Kidney (tissue), 13 donors: ENCODE measurements at regions not wholly inside any gene's neighbourhood (a gene's known extent, or its start where the extent isn't known, plus 50 kb on each side); places are given as distances from the start of the nearest gene placed in this dataset.

Experiments
- DNase-seq, 5 donors: peaks; one replicate each; pipeline ENCODE4 v3.0.0-alpha.2; 2013 to 2020
- FAIRE-seq: peaks from 2 replicates; lab custom pipeline; 2012; peaks lifted over from hg19 to GRCh38; lab: Jason Lieb, UNC
- H3K27ac ChIP-seq, 2 donors: one replicate each; pipeline ENCODE4 v1.7.0; 2013; ENCODE audit warnings: low read depth in 2 of 2, low read length in 2 of 2, inconsistent platforms in 1 of 2
- H3K27me3 ChIP-seq: one replicate; pipeline ENCODE4 v1.7.1; 2013; ENCODE audit warnings: low read length, inconsistent platforms; ENCODE audit not compliant: control insufficient read depth, insufficient read depth
- H3K36me3 ChIP-seq, 3 donors: one replicate each; pipeline versions ENCODE4 v1.7.0 to v1.7.1; 2013; ENCODE audit warnings: low read length in 3 of 3, control low read depth in 1 of 3, inconsistent platforms in 1 of 3; ENCODE audit not compliant: insufficient read depth in 3 of 3, control insufficient read depth in 2 of 3
- H3K4me1 ChIP-seq, 3 donors: one replicate each; pipeline versions ENCODE4 v1.7.0 to v1.7.1; 2013; ENCODE audit warnings: low read length in 3 of 3, inconsistent platforms in 1 of 3, low read depth in 1 of 3; ENCODE audit not compliant: control insufficient read depth in 2 of 3, insufficient read depth in 2 of 3
- H3K4me3 ChIP-seq, 3 donors: one replicate each; pipeline versions ENCODE4 v1.7.0 to v1.8.1; 2013; ENCODE audit warnings: low read length in 3 of 3, control low read depth in 1 of 3, inconsistent platforms in 1 of 3
- H3K9ac ChIP-seq, 3 donors: one replicate each; pipeline versions ENCODE4 v1.7.0 to v1.7.1; 2013; ENCODE audit warnings: low read length in 3 of 3, control low read depth in 1 of 3, inconsistent platforms in 1 of 3
- H3K9me3 ChIP-seq, 3 donors: one replicate each; pipeline versions ENCODE4 v1.7.0 to v1.7.1; 2013; ENCODE audit warnings: low read length in 3 of 3, control low read depth in 1 of 3, inconsistent platforms in 1 of 3; ENCODE audit not compliant: control insufficient read depth in 2 of 3, insufficient read depth in 1 of 3
- intact Hi-C: fragments of 100-400 bp; cut with DNase I; formaldehyde crosslinking; loops from one replicate; pipeline ENCODE4 v1.11.1; 2022
- TF ChIP-seq, protein P1 (sequence below): IDR thresholded peaks from 3 replicates; pipeline ENCODE4 v1.5.1; 2012; ENCODE audit warnings: mild to moderate bottlenecking, moderate library complexity, borderline replicate concordance; ENCODE audit not compliant: insufficient read depth; ENCODE audit errors: extremely low read depth
- donor health status: control.
- donor health status: control.
- donor health status: control.
- donor health status: control.
- donor health status: control.
- donor health status: DM: yes; HTN: yes; CAD: no.
- donor health status: Normal renal cell carcinoma (clear cell type).

DNA sequence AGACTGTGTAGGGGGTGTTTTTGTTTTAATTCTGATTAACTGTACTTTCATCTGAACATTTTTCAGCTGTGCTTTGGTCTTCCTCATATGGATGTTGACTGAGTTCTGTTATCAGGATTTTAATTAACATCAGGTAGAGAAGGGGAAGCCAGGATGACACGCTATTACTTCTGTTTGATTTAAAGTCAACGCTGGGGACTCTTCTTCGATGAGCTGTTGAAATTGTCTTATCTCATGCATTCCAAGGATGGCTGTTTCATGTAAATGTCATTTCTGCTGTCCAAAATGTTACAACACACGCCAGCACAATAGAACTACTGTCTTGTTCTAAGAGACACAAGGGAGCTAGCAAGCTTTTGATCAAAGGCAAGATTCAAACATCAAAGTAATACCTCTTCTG is 263.3 kb upstream of the CDH5 start:
- Histone ChIP-seq H3K9ac (no peak overlapping the region), H3K9me3 (peaks cover 0 to 4% (median 0%) of the 10 kb centered on the region in 3 donors), H3K4me3 (no peak overlapping the region), H3K27me3 (no peaks in the 10 kb centered on the region), H3K27ac (no peak overlapping the region), H3K36me3 (no peaks in the 10 kb centered on the region), H3K4me1 (no peaks in the 10 kb centered on the region)
- intact Hi-C loops, result no loop called here
- FAIRE-seq (no peak), DNase-seq (no peak)
- TF ChIP-seq, protein P1, sequence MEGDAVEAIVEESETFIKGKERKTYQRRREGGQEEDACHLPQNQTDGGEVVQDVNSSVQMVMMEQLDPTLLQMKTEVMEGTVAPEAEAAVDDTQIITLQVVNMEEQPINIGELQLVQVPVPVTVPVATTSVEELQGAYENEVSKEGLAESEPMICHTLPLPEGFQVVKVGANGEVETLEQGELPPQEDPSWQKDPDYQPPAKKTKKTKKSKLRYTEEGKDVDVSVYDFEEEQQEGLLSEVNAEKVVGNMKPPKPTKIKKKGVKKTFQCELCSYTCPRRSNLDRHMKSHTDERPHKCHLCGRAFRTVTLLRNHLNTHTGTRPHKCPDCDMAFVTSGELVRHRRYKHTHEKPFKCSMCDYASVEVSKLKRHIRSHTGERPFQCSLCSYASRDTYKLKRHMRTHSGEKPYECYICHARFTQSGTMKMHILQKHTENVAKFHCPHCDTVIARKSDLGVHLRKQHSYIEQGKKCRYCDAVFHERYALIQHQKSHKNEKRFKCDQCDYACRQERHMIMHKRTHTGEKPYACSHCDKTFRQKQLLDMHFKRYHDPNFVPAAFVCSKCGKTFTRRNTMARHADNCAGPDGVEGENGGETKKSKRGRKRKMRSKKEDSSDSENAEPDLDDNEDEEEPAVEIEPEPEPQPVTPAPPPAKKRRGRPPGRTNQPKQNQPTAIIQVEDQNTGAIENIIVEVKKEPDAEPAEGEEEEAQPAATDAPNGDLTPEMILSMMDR, result no peak

DNA sequence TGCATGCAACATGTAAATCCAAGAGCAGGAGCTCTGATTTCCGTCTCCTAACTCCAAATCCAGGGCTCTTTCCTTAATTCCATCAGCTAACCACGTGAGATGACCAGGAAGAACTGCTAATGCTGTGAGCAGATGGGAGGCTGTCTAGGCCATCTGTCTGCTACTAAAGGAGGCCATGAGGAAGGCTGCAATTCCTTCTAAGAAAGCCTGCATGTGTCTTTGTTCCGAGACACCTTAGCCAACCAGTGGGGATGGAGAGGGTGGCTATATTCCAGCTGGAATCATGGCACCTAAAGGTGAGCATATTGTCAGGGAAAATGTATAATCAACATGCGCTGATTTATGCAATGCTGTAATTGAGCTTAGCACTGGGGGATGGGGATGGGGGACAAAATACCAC is 267.2 kb upstream of the CDH5 start:
- H3K4me3 ChIP-seq, result no peak overlapping the region
- H3K4me1 ChIP-seq, result no peaks in the 10 kb centered on the region
- TF ChIP-seq, protein P1, result no peak
- no peak for DNase-seq
- H3K27ac ChIP-seq, result no peak overlapping the region
- intact Hi-C loops, result no loop called here
- H3K27me3 ChIP-seq, result no peaks in the 10 kb centered on the region
- no peak overlapping the region for H3K9ac ChIP-seq
- no peak for FAIRE-seq
- H3K36me3 ChIP-seq, result no peaks in the 10 kb centered on the region
- no peaks in the 10 kb centered on the region for H3K9me3 ChIP-seq

DNA sequence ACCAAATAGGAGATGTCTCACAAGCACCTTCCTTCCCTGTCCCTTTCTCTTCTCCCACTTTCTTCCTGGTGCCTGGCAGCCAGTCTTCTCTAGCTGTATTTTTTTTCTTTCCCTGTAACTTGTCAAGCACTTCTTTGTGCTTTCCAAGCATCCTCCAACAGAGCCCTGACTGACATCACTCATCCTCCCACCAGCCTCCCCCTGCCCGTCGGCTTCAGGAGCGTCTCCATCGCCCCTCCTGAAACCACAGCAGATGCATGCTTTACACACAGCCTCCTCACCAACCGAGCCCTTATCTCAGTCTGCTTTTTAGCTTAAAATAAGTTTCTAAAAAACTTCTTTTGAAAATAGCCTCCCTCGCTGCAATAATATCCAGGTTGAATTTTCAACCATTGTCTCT is 268.7 kb upstream of the CDH5 start:
- TF ChIP-seq, protein P1, result no peak
- H3K27ac ChIP-seq, result no peak overlapping the region
- H3K4me1 ChIP-seq, result no peaks in the 10 kb centered on the region
- H3K4me3 ChIP-seq, result no peak overlapping the region
- peak in 3 of 5 donors; percentile 31 to 48 (median 40) for DNase-seq
- H3K9me3 ChIP-seq, result no peaks in the 10 kb centered on the region
- intact Hi-C loops, result no loop called here
- H3K36me3 ChIP-seq, result no peaks in the 10 kb centered on the region
- no peak overlapping the region for H3K9ac ChIP-seq
- FAIRE-seq, result no peak
- H3K27me3 ChIP-seq, result no peaks in the 10 kb centered on the region

DNA sequence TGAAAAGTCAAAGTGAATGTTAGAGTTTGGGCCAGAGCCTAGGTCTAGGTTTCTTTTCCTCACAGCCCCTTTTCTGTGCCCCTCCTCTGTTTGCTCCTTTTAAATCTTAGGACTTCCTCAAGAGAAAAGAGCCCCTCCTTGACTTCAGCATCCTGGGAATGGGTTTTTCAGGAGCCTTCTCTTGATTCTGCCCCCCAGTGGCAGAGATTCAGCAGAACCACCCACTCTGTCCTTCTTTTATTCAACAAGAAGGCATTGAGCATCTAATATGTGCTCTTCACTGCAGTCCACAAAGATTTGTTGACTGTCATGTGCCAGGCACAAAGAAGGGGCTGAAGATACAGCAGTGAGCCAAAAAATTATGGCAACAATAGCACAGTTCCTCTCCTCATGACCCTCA is 270.8 kb upstream of the CDH5 start:
- H3K9me3 ChIP-seq, result no peaks in the 10 kb centered on the region
- no peak overlapping the region for H3K9ac ChIP-seq
- H3K27ac ChIP-seq, result no peak overlapping the region
- TF ChIP-seq, protein P1, result no peak
- no peaks in the 10 kb centered on the region for H3K4me1 ChIP-seq
- no peak overlapping the region for H3K4me3 ChIP-seq
- no peaks in the 10 kb centered on the region for H3K27me3 ChIP-seq
- DNase-seq (no peak), FAIRE-seq (no peak)
- no peaks in the 10 kb centered on the region for H3K36me3 ChIP-seq
- intact Hi-C loops, result no loop called here
